Activated CD4-positive, alpha-beta T cell treated with anti-CD3 and anti-CD28 coated beads, Interleukin-10, Interleukin-2, amounts not matched to agents 100 ng/mL and 50 ng/mL, durations not matched to agents 16 hours and 8 hours (primary cell): ENCODE measurements at regions not wholly inside any gene's neighbourhood (a gene's known extent, or its start where the extent isn't known, plus 50 kb on each side); places are given as distances from the start of the nearest gene placed in this dataset.

Source experiments
- DNase-seq: peaks from one replicate; pipeline ENCODE4 v3.0.0-alpha.2; 2020

DNA sequence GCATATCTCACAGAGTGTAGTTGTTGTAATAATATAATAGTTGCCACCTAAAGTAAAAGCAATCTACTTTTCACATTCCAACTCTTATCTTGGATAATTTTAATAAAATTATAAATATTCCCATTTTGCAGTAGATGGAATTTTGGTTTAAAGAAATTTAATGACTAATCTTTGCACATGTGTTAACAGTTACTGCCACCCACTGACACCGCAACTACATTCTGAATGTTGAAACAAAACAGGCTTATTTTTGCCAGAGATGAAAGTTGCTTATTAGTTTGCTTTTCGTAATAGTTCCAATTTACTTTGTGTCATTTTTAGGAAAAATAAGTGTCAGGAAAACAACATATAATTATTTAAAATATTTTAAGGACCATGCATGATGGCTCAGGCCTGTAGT, 557.5 kb upstream of the PCDH15 start:
- DNase-seq = no peak

DNA sequence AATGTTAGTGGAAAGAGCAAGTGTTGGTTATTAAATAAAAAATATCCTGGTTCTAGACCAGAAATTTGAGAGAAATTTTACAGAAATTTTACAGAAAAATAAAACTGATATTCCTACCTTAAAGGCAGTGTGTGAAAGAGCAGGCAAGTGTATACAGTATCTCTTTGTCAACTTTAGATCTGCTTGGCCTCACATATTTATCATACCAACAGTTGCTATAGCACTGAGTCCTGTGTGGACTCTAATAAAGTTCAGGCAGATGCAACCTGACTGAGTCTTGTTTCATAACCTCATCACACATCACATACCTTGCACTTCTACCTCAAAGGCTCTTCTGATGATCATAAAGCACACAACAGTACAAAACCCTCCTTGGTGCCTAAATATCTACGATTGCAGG, 552.4 kb upstream of the PCDH15 start:
- DNase-seq = no peak

DNA sequence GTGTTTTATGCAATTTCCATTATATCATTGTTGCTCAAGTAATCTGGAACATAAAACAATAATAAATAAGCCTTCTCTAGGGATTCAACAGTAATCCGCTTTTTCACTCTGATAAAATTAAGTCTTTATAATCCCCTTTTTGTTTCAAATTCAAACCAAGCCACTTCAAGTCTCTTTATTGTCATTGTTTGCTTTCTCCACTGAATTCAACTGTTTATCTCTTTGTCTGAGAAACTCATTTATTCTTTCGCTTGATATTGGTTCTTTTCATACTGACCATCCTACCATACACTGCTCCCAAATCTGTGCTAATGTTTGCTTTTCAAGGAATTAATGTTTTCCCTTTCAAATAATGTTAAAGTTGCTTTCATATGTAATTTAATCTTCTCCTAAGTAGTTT, 550.4 kb upstream of the PCDH15 start:
- DNase-seq = no peak

DNA sequence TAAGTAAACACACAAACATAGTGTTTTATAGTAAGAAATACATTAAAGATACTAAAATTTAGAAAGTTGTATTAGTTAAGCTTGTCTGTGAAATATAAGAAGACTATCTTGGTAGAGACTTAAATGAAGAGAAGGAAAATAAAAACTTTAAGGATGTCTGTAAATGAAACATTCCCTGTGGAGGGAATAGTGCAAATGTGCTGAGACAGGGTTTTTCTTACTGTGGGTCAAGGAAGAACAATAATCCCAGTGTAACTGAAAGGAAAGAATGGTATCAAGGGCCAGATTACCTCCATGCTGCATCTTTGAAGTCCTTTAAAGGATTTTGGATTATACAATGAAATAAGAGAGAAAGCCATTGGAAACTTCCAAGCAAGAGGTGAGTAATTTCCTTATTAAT, 547.5 kb upstream of the PCDH15 start:
- no peak for DNase-seq

DNA sequence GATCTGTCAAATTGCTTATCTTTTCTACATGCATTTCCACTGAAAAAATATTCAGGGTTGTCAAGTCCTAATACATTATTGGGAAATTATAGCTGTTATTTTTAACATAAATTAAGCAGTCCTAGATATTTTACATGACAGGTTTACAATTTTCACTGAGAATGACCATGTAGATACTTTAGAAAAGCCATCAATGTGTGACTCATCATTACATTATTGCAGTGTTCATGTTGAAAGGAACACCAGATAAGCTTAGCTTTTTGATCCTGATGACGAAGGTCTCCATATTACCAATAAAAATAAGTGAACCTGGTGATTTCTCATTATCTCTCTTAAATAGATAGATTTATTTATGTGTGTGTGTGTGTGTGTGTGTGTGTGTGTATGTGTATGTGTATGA, 529.5 kb upstream of the PCDH15 start:
- DNase-seq = no peak

GRCh38 chr10:55329796-55330195, 528.8 kb upstream of the PCDH15 start:
- no peak for DNase-seq

- no peak for DNase-seq
Measured at GRCh38 chr10:55320187-55320700, 519.2 kb upstream of the PCDH15 start.

DNA sequence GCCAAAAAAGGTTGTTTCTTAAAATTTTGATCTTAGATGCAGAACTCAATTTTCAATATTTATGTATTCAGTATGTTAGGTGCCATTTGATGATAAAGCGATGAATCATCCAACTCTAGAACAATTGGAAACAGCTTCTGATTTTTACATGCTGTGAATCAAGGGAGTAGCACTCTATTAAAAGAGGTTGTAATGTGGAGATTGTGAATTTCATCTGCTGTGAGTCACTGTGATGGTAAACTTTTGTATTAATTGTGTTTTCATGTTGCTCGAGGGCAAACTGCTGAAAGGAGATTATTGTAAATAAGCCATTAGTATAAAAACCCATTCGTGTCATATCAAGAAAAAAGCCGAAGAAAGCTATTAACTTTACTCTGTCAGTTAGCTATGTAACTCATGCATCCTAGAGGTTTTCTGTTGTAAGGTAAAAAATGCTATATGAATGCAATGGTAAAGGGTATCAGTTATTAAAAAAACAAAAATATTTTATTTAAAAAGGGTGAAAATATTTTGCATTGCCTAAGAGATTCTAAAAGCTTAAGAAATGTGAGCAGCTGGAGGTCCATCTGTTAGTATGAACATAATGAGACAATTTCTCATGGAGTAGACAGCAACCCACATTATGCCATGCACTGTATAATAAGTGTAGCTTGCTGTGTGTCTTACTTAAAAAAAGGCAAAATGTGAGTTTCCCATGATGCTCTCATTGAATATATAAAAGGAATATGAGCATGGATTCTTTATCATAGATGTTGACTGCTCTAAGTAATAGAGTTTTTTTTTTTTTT, 511.0 kb upstream of the PCDH15 start:
- DNase-seq = no peak

DNA sequence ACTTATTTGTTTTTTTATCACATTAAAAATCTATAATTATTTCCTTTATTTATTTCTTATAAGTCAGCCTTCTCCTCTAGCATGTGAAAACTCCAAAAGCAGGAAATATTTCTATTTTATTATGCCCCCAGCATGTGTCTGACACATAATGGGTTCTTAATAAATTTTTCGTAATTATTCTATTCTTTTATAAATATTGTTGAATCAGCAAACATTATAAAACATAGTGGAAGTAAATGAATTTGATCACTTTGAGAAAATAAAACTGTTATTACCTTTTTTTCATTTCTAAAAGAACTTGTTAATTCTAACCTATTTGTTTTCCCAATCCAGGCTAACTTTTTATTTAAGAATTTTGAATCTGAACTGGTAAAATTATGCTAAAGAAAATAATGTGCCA, 509.1 kb upstream of the PCDH15 start:
- DNase-seq = no peak

GRCh38 chr10:55305285-55305684, 504.3 kb upstream of the PCDH15 start:
- DNase-seq = no peak

- DNase-seq = no peak
Measured at GRCh38 chr10:55287346-55287745, 486.3 kb upstream of the PCDH15 start.

DNA sequence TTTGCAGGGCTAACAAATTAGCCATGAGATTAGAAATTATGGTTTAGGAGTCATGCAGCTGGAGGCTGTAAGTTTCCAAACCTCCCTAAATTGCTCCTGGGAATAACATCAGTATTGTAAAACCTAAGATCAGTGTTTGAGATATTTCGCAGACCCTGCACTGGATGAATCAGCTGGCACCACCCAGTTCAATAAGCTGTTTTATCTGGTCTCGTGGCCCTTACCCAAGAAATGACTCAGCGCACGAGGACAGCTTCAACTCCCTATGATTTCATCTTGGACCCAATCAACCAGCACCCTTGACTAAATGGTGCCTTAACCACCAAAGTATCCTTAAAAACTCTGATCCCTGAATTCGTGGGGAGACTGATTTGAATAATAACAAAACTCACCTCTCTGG, 482.0 kb upstream of the PCDH15 start:
- DNase-seq = no peak

DNA sequence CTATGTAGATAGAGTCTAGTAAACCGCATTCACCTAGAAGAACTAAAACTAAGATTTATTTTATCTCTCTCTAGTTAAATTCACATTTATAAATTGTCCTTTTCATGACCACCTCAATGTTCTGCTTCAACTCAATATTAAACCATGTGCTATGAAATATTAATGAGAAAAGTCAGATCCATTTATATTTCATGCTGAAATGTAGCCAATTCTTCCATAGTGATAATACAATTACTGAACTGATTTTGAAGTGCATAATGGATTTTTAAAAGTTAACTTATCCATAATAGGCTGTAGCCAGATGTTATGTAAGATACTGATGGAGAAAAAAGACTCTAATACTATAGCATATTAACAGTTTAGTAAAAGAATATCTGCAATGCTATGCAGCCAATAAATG, 479.7 kb upstream of the PCDH15 start:
- DNase-seq = no peak

GRCh38 chr10:55277549-55277948, 476.5 kb upstream of the PCDH15 start:
- DNase-seq = no peak

DNA sequence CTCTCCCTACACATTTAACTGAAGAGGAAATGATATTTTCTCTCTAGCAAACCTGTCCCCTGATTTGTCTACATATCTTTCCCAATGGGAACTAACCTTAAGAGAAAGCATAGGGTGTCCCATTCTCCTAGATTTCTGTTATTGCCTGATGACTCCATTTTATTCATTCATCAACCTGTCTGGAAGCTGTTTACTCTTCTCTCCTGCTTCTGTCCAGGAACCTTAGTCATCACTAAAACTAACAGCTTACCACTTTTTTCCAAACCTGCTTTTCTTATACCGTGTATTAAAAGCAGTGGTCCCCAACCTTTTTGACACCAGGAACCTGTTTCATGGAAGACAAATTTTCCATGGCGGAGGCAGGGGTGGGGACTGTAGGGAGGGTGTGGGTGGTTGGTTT, 473.3 kb upstream of the PCDH15 start:
- no peak for DNase-seq

DNA sequence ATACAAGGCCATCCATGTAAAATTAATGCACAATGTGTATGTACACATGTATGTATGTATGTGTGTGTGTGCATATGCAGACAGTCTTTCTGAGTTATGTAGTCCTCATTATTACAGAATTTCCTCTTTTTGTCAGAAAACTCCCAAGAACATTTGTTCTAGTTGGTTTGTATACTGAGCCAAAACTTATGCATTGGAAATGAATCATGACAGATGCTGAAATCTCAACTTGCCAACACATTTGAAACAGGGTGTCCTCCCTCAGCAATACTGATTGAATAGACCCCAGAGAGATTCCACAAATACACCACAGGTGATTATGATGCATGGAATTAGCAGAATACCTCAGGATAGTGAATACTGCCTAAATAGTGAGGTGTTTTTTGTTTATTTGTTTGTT, 472.9 kb upstream of the PCDH15 start:
- DNase-seq = no peak

DNA sequence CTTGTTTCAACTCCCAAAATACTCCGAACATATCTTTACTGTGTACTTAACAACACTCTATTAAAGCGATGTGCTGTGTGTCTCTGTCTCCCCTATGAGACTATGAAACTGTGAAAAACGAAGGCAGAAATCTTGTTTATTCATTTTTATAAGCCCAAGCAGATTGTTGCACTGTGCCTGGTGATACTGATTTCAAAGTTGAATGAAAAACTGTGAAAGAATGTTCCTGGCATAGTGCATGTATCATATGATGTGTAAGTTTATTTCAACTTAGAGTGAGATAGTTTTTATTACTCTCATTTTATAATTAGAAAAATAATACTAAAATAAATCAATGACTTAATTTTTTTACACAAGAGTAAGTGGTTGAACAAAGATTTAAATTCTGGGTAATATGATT, 471.9 kb upstream of the PCDH15 start:
- DNase-seq = no peak

- no peak for DNase-seq
Measured at GRCh38 chr10:55266797-55267196, 465.8 kb upstream of the PCDH15 start.

- no peak for DNase-seq
Measured at GRCh38 chr10:55263327-55263726, 462.3 kb upstream of the PCDH15 start.

GRCh38 chr10:55242544-55242943, 441.5 kb upstream of the PCDH15 start:
- DNase-seq = no peak

GRCh38 chr10:55237462-55237861, 436.4 kb upstream of the PCDH15 start:
- DNase-seq = no peak

DNA sequence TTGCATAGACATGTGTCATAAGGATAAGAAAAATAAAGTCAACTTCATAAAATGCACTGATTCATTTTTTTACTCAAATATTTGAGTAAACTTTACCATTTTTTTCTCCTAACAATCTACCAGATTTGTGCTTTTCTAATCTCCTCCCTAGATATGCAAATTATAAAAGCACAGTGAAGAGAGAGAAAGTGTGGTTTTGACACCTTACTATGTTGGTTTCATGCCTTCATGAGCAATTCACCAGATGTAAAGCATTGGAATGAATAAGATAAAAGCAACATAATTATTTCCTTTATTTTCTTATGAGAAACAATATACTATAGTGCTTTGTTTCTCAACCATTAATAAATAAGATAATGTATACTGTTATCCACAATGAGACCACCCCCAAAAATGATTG, 432.5 kb upstream of the PCDH15 start:
- no peak for DNase-seq

- DNase-seq = no peak
Measured at GRCh38 chr10:55233090-55233489, 432.1 kb upstream of the PCDH15 start.

DNA sequence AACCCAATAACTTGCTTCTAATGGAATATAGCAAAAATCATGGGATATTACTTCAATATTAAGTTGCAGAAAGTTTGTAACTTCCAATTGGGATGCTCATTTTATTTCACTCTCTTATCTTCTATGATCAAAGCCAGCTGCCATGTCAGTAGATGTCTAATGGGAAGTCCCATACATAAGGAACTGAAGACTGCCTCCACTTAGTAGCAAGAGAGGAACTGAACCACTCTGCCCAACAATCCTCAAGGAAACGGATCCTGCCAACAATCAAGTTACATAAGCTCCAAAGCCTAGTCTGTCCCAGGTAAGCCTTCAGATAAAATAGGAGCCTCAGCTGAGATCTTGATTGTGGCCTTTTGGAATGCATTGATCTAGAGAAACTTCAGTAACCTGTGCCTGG, 431.5 kb upstream of the PCDH15 start:
- DNase-seq = no peak

- no peak for DNase-seq
Measured at GRCh38 chr10:55227967-55228366, 426.9 kb upstream of the PCDH15 start.
